Gastrocnemius medialis (tissue), 4 donors: ENCODE measurements at regions not wholly inside any gene's neighbourhood (a gene's known extent, or its start where the extent isn't known, plus 50 kb on each side); places are given as distances from the start of the nearest gene placed in this dataset.

Experiments
- ATAC-seq, 2 donors: fragments of 150-250 bp; one replicate each; pipeline ENCODE4 v1.9.1; 2016
- DNase-seq, 2 donors: peaks; one replicate each; pipeline ENCODE4 v3.0.0-alpha.2; 2019
- H3K27ac ChIP-seq, 4 donors: fragments of 200-600 bp; sonication (generic); 1 replicate in 1 of 4; 2 replicates in 3 of 4; pipeline ENCODE4 v1.5.1; 2016 to 2018; ENCODE audit warnings: mild to moderate bottlenecking in 2 of 4, moderate library complexity in 1 of 4
- H3K27me3 ChIP-seq, 3 donors: fragments of 200-600 bp; sonication (generic) in 2 of 3; 1 replicate in 1 of 3; 2 replicates in 2 of 3; pipeline versions ENCODE4 v1.5.1 to v1.6.0; 2016 to 2019; ENCODE audit warnings: mild to moderate bottlenecking in 1 of 3, moderate library complexity in 1 of 3
- H3K36me3 ChIP-seq, 2 donors: fragments of 200-600 bp; sonication (generic) in 1 of 2; one replicate each; pipeline ENCODE4 v1.5.1; 2017 to 2018
- H3K4me1 ChIP-seq, 2 donors: fragments of 200-600 bp; sonication (generic) in 1 of 2; one replicate each; pipeline ENCODE4 v1.5.1; 2016 to 2017; ENCODE audit warnings: mild to moderate bottlenecking in 2 of 2
- H3K4me3 ChIP-seq, 4 donors: fragments of 200-600 bp; sonication (generic) in 3 of 4; 1 replicate in 1 of 4; 2 replicates in 3 of 4; pipeline ENCODE4 v1.5.1; 2016 to 2019; ENCODE audit warnings: mild to moderate bottlenecking in 2 of 4
- H3K9me3 ChIP-seq, 3 donors: fragments of 200-600 bp; sonication (generic) in 2 of 3; 1 replicate in 1 of 3; 2 replicates in 2 of 3; pipeline ENCODE4 v1.5.1; 2016 to 2019
- CTCF ChIP-seq, 5 experiments: fragments of 450-650 bp in 3 of 5; fragments of 200-600 bp in 2 of 5; sonication (generic) in 2 of 5; IDR thresholded peaks in 4 of 5; conservative IDR thresholded peaks in 1 of 5; 1 replicate in 4 of 5; 2 replicates in 1 of 5; pipeline ENCODE4 v1.5.1; 2016 to 2019; ENCODE audit warnings: antibody characterized with exemption in 5 of 5, mild to moderate bottlenecking in 3 of 5, moderate library complexity in 3 of 5
- POLR2A ChIP-seq, 2 donors: fragments of 450-650 bp; IDR thresholded peaks; one replicate each; pipeline ENCODE4 v1.6.1; 2017; ENCODE audit warnings: antibody characterized with exemption in 2 of 2, mild to moderate bottlenecking in 2 of 2, moderate library complexity in 2 of 2
- in situ Hi-C, 4 donors: fragments of 200-750 bp; cut with MboI; loops; one replicate each; pipeline versions ENCODE4 v1.15.0 to v1.8.0; 2017; ENCODE audit warnings: low sequenced_read_pairs in 4 of 4
- intact Hi-C: fragments of 100-400 bp; cut with DNase I; formaldehyde crosslinking; loops from one replicate; pipeline ENCODE4 v1.15.1; 2023; ENCODE audit warnings: low total_unique reads

- no peaks in the 10 kb centered on the region for H3K27me3 ChIP-seq
- in situ Hi-C loops (no loop called here), intact Hi-C loops (no loop called here)
- no peak for TF ChIP-seq CTCF (IDR thresholded peaks at IDR 0.05 in 4 of 5, conservative IDR thresholded peaks at IDR 0.05 in 1 of 5)
- no peak for TF ChIP-seq POLR2A (IDR thresholded peaks at IDR 0.05)
- ATAC-seq = no peak
- no peaks in the 10 kb centered on the region for H3K4me1 ChIP-seq
- no peaks in the 10 kb centered on the region for H3K9me3 ChIP-seq
- no peak overlapping the region for H3K4me3 ChIP-seq
- H3K36me3 ChIP-seq = no peaks in the 10 kb centered on the region
- DNase-seq = no peak
- H3K27ac ChIP-seq = no peak overlapping the region
Observed at GRCh38 chr5:59988396-59988795, 94.9 kb upstream of the PDE4D start.

DNA sequence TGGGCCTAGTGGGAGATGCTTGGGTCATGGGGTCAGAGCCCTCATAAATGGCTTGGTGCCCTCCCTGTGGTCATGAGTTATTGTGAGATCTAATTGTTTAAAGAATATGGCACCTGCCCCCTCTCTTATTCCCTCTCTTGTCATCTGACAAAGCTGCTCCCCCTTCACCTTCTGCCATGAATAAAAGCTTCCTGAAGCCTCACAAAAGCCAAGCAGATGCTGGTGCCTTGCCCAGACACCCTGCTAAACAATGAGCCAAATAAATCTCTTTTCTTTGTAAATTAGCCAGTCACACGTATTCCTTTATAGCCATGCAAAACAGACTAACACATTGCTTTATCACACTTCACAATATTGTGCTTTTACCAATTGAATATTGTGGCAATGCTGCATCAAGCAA lies 82.8 kb upstream of the PDE4D start:
- H3K9me3 ChIP-seq = no peaks in the 10 kb centered on the region
- H3K4me3 ChIP-seq = no peak overlapping the region
- in situ Hi-C loops = no loop called here
- no peaks in the 10 kb centered on the region for H3K27me3 ChIP-seq
- ATAC-seq = no peak
- H3K27ac ChIP-seq = no peak overlapping the region
- TF ChIP-seq POLR2A (IDR thresholded peaks at IDR 0.05) = no peak
- TF ChIP-seq CTCF (IDR thresholded peaks at IDR 0.05 in 4 of 5, conservative IDR thresholded peaks at IDR 0.05 in 1 of 5) = no peak
- H3K36me3 ChIP-seq = no peaks in the 10 kb centered on the region
- intact Hi-C loops = no loop called here
- DNase-seq = no peak
- no peaks in the 10 kb centered on the region for H3K4me1 ChIP-seq

DNA sequence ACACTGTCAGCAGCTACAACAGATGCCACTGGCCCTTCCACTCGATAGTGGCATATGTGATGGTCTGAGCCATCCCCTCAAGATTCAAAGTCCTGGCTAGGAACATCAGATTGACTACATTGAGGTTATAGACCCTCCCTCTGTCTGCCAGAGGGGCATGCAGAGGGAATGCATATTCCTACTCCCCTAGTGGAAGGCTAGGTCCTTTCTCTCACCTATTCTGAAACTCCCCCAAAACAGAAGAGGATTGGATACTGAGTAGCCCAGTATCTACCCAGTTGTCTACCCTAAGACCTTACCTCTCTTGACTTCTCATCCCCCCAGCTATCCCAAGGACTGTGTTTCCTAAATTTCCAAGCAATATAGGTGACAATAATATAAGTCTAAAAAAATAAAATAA lies 78.5 kb upstream of the PDE4D start:
- ATAC-seq (no peak), DNase-seq (no peak)
- intact Hi-C loops = no loop called here
- Histone ChIP-seq H3K4me1 (no peaks in the 10 kb centered on the region), H3K9me3 (no peaks in the 10 kb centered on the region), H3K27me3 (no peaks in the 10 kb centered on the region), H3K27ac (no peak overlapping the region), H3K36me3 (no peaks in the 10 kb centered on the region), H3K4me3 (no peak overlapping the region)
- TF ChIP-seq CTCF (IDR thresholded peaks at IDR 0.05 in 4 of 5, conservative IDR thresholded peaks at IDR 0.05 in 1 of 5) (no peak), POLR2A (IDR thresholded peaks at IDR 0.05) (no peak)
- in situ Hi-C loops = no loop called here

GRCh38 chr5:59959330-59959729 lies 65.8 kb upstream of the PDE4D start:
- Histone ChIP-seq H3K27me3 (no peaks in the 10 kb centered on the region), H3K27ac (no peak overlapping the region), H3K36me3 (no peaks in the 10 kb centered on the region), H3K4me3 (no peak overlapping the region), H3K4me1 (no peaks in the 10 kb centered on the region), H3K9me3 (no peaks in the 10 kb centered on the region)
- ATAC-seq (no peak), DNase-seq (no peak)
- TF ChIP-seq POLR2A (IDR thresholded peaks at IDR 0.05) (no peak), CTCF (IDR thresholded peaks at IDR 0.05 in 4 of 5, conservative IDR thresholded peaks at IDR 0.05 in 1 of 5) (no peak)
- intact Hi-C loops (no loop called here), in situ Hi-C loops (no loop called here)

DNA sequence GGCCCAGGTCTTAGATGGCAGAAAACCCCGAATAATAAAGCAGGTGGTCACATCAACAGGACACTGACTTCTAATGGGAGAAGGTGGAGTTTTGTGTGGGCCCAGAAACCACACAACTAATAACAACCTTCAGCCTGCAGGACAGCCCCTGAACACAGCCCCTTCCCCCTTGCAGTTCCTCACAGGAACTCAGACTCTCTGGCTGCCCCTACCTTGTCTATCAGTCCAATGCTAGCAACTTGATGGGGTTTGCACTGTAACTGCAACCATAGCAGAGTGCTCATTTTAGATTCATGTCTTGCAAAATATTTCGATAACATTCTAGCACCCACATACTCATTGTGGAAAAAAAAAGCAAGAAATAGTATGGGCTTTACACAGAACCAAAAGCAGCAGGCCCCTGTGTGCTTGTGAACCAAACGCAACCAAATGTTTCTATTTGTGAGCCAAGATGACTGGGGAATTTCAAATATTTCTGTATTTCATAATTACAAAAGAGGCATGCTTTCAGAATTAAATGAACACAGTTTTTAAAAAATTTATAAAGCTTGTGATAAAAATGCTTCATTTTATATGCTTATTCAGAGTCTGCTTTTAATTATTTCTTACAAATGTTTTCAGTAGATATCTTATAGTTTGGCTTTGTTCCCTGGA lies 62.7 kb upstream of the PDE4D start:
- Histone ChIP-seq H3K4me1 (no peaks in the 10 kb centered on the region), H3K27me3 (no peaks in the 10 kb centered on the region), H3K9me3 (no peaks in the 10 kb centered on the region), H3K36me3 (no peaks in the 10 kb centered on the region), H3K27ac (no peak overlapping the region), H3K4me3 (no peak overlapping the region)
- DNase-seq = no peak
- no peak for ATAC-seq
- intact Hi-C loops = no loop called here
- in situ Hi-C loops = no loop called here
- TF ChIP-seq CTCF (IDR thresholded peaks at IDR 0.05 in 4 of 5, conservative IDR thresholded peaks at IDR 0.05 in 1 of 5) (no peak), POLR2A (IDR thresholded peaks at IDR 0.05) (no peak)
